ENCODE measurements at regions not wholly inside any gene's neighbourhood (a gene's known extent, or its start where the extent isn't known, plus 50 kb on each side); places are given as distances from the start of the nearest gene placed in this dataset.

- no peaks in the 10 kb centered on the region for H3K4me1 ChIP-seq (ENCODE audit: control insufficient read depth, extremely low read depth, insufficient read depth, low read length)
- DNase-seq (ENCODE audit: low read depth, low spot score) = no peak
- no peak overlapping the region for H2AFZ ChIP-seq (ENCODE audit: control insufficient read depth, low read length)
- no peaks in the 10 kb centered on the region for H4K20me1 ChIP-seq (ENCODE audit: control insufficient read depth, extremely low read depth, insufficient read depth, low read length)
- H3K27ac ChIP-seq (ENCODE audit: control insufficient read depth, insufficient read depth, low read length) = no peak overlapping the region
- no peak for FAIRE-seq
- H3K9me3 ChIP-seq (ENCODE audit: control insufficient read depth, low read depth, low read length) = peaks cover 2% of the 10 kb centered on the region
- no peak overlapping the region for H3K9ac ChIP-seq (ENCODE audit: control insufficient read depth, extremely low read depth, insufficient read depth, low read length)
- H3K4me3 ChIP-seq (ENCODE audit: control insufficient read depth in 2 of 3, extremely low read depth in 1 of 3, insufficient read depth in 2 of 3, low read depth in 1 of 3, low read length in 3 of 3) = no peak overlapping the region
- no peaks in the 10 kb centered on the region for H3K79me2 ChIP-seq (ENCODE audit: control insufficient read depth, insufficient read depth, low read length)
- H3K27me3 ChIP-seq (ENCODE audit: control insufficient read depth, extremely low read depth, insufficient read depth, low read length) = no peaks in the 10 kb centered on the region
- no peak for TF ChIP-seq CTCF (optimal IDR thresholded peaks at IDR 0.05 in 1 of 3, IDR thresholded peaks at IDR 0.05 in 1 of 3, conservative IDR thresholded peaks at IDR 0.05 in 1 of 3; ENCODE audit: extremely low read depth in 1 of 3, insufficient read depth in 2 of 3, low read length in 3 of 3)
- no peak for TF ChIP-seq EZH2 (IDR thresholded peaks at IDR 0.05; ENCODE audit: low read length)
- no peaks in the 10 kb centered on the region for H3K36me3 ChIP-seq (ENCODE audit: control insufficient read depth in 2 of 2, extremely low read depth in 1 of 2, insufficient read depth in 2 of 2, low read length in 2 of 2)
- H3K4me2 ChIP-seq (ENCODE audit: control insufficient read depth, extremely low read depth, insufficient read depth, low read depth, low read length) = no peak overlapping the region
- H3K9me1 ChIP-seq (ENCODE audit: control insufficient read depth, extremely low read depth, insufficient read depth, low read length) = no peaks in the 10 kb centered on the region
- dilution Hi-C loops (cut with MboI; ENCODE audit: extremely low pct_ligation_motif_present, low sequenced_read_pairs) = no loop called here
Observed at GRCh38 chrX:4570151-4570550, 856.7 kb upstream of the PRKX start.

GRCh38 chrX:4560192-4560591 lies 846.7 kb upstream of the PRKX start:
- Histone ChIP-seq H3K4me1 (ENCODE audit: control insufficient read depth, extremely low read depth, insufficient read depth, low read length) (no peaks in the 10 kb centered on the region), H3K27me3 (ENCODE audit: control insufficient read depth, extremely low read depth, insufficient read depth, low read length) (no peaks in the 10 kb centered on the region), H2AFZ (ENCODE audit: control insufficient read depth, low read length) (no peak overlapping the region), H3K9ac (ENCODE audit: control insufficient read depth, extremely low read depth, insufficient read depth, low read length) (no peak overlapping the region), H3K9me3 (ENCODE audit: control insufficient read depth, low read depth, low read length) (no peaks in the 10 kb centered on the region), H3K79me2 (ENCODE audit: control insufficient read depth, insufficient read depth, low read length) (no peaks in the 10 kb centered on the region), H3K4me2 (ENCODE audit: control insufficient read depth, extremely low read depth, insufficient read depth, low read depth, low read length) (no peak overlapping the region), H3K27ac (ENCODE audit: control insufficient read depth, insufficient read depth, low read length) (no peak overlapping the region), H4K20me1 (ENCODE audit: control insufficient read depth, extremely low read depth, insufficient read depth, low read length) (no peaks in the 10 kb centered on the region), H3K36me3 (ENCODE audit: control insufficient read depth in 2 of 2, extremely low read depth in 1 of 2, insufficient read depth in 2 of 2, low read length in 2 of 2) (no peaks in the 10 kb centered on the region), H3K9me1 (ENCODE audit: control insufficient read depth, extremely low read depth, insufficient read depth, low read length) (no peaks in the 10 kb centered on the region), H3K4me3 (ENCODE audit: control insufficient read depth in 2 of 3, extremely low read depth in 1 of 3, insufficient read depth in 2 of 3, low read depth in 1 of 3, low read length in 3 of 3) (no peak overlapping the region)
- DNase-seq (ENCODE audit: low read depth, low spot score) = no peak
- FAIRE-seq = no peak
- dilution Hi-C loops (cut with MboI; ENCODE audit: extremely low pct_ligation_motif_present, low sequenced_read_pairs) = no loop called here
- TF ChIP-seq EZH2 (IDR thresholded peaks at IDR 0.05; ENCODE audit: low read length) (no peak), CTCF (optimal IDR thresholded peaks at IDR 0.05 in 1 of 3, IDR thresholded peaks at IDR 0.05 in 1 of 3, conservative IDR thresholded peaks at IDR 0.05 in 1 of 3; ENCODE audit: extremely low read depth in 1 of 3, insufficient read depth in 2 of 3, low read length in 3 of 3) (no peak)
